Keratinocyte (primary cell): ENCODE measurements at regions not wholly inside any gene's neighbourhood (a gene's known extent, or its start where the extent isn't known, plus 50 kb on each side); places are given as distances from the start of the nearest gene placed in this dataset.

Experiments used
- DNase-seq: peaks from one replicate; pipeline ENCODE4 v3.0.0-alpha.2; 2011; ENCODE audit warnings: low read depth, missing footprints, low spot score
- FAIRE-seq: peaks from 2 replicates; lab custom pipeline; 2011; peaks lifted over from hg19 to GRCh38; lab: Jason Lieb, UNC
- H2AFZ ChIP-seq: 2 replicates; pipeline ENCODE4 v1.6.0; 2012; ENCODE audit warnings: low read length, control low read depth, inconsistent platforms; ENCODE audit not compliant: control insufficient read depth
- H3K27ac ChIP-seq: 2 replicates; pipeline ENCODE4 v1.5.1; 2011; ENCODE audit warnings: low read length; ENCODE audit not compliant: control insufficient read depth, insufficient read depth
- H3K27me3 ChIP-seq: 3 replicates; pipeline ENCODE4 v1.6.0; 2011; ENCODE audit warnings: low read length; ENCODE audit not compliant: control insufficient read depth, insufficient read depth; ENCODE audit errors: extremely low read depth
- H3K36me3 ChIP-seq, 2 experiments: 2 replicates in 1 of 2; 3 replicates in 1 of 2; pipeline ENCODE4 v1.5.1; 2011; ENCODE audit warnings: low read length in 2 of 2, mild to moderate bottlenecking in 1 of 2; ENCODE audit not compliant: control insufficient read depth in 2 of 2, insufficient read depth in 2 of 2; ENCODE audit errors: extremely low read depth in 1 of 2
- H3K4me1 ChIP-seq: 3 replicates; pipeline ENCODE4 v1.5.1; 2011; ENCODE audit warnings: low read length; ENCODE audit not compliant: control insufficient read depth, insufficient read depth; ENCODE audit errors: extremely low read depth
- H3K4me2 ChIP-seq: 3 replicates; pipeline ENCODE4 v1.6.0; 2011; ENCODE audit warnings: low read depth, low read length; ENCODE audit not compliant: control insufficient read depth, insufficient read depth; ENCODE audit errors: extremely low read depth
- H3K4me3 ChIP-seq, 3 experiments: fragments of 200-600 bp in 1 of 3; sonication (generic) in 1 of 3; 2 replicates in 2 of 3; 3 replicates in 1 of 3; pipeline ENCODE4 v1.5.1; 2011 to 2016; ENCODE audit warnings: low read length in 3 of 3, mild to moderate bottlenecking in 3 of 3, control low read depth in 2 of 3, inconsistent platforms in 1 of 3, low read depth in 1 of 3, mixed read lengths in 1 of 3, mixed run types in 1 of 3, moderate library complexity in 1 of 3; ENCODE audit not compliant: control insufficient read depth in 2 of 3, insufficient read depth in 2 of 3; ENCODE audit errors: extremely low read depth in 1 of 3
- H3K79me2 ChIP-seq: 2 replicates; pipeline ENCODE4 v1.6.0; 2012; ENCODE audit warnings: low read length; ENCODE audit not compliant: control insufficient read depth, insufficient read depth
- H3K9ac ChIP-seq: 3 replicates; pipeline ENCODE4 v1.6.0; 2011; ENCODE audit warnings: low read length; ENCODE audit not compliant: control insufficient read depth, insufficient read depth; ENCODE audit errors: extremely low read depth
- H3K9me1 ChIP-seq: 3 replicates; pipeline ENCODE4 v1.6.0; 2011; ENCODE audit warnings: low read length; ENCODE audit not compliant: control insufficient read depth, insufficient read depth; ENCODE audit errors: extremely low read depth
- H3K9me3 ChIP-seq: 2 replicates; pipeline ENCODE4 v1.5.1; 2012; ENCODE audit warnings: low read depth, low read length; ENCODE audit not compliant: control insufficient read depth
- H4K20me1 ChIP-seq: 3 replicates; pipeline ENCODE4 v1.6.0; 2011; ENCODE audit warnings: low read length; ENCODE audit not compliant: control insufficient read depth, insufficient read depth; ENCODE audit errors: extremely low read depth
- CTCF ChIP-seq, 3 experiments: IDR thresholded peaks in 1 of 3; conservative IDR thresholded peaks in 1 of 3; optimal IDR thresholded peaks in 1 of 3; 2 replicates in 2 of 3; 3 replicates in 1 of 3; pipeline versions ENCODE3 to v1.5.1; 2011; ENCODE audit warnings: low read length in 3 of 3, mild to moderate bottlenecking in 3 of 3, moderate library complexity in 2 of 3, control low read depth in 1 of 3, inconsistent platforms in 1 of 3; ENCODE audit not compliant: insufficient read depth in 2 of 3; ENCODE audit errors: extremely low read depth in 1 of 3
- EZH2 ChIP-seq: IDR thresholded peaks from one replicate; pipeline ENCODE4 v1.6.1; 2012; ENCODE audit warnings: inconsistent platforms, mild to moderate bottlenecking, low read length, moderate library complexity
- dilution Hi-C: fragments of 300-500 bp; cut with MboI; formaldehyde crosslinking; loops from one replicate; pipeline ENCODE4 v1.7.0; 2020; ENCODE audit warnings: low sequenced_read_pairs; ENCODE audit not compliant: extremely low pct_ligation_motif_present

DNA sequence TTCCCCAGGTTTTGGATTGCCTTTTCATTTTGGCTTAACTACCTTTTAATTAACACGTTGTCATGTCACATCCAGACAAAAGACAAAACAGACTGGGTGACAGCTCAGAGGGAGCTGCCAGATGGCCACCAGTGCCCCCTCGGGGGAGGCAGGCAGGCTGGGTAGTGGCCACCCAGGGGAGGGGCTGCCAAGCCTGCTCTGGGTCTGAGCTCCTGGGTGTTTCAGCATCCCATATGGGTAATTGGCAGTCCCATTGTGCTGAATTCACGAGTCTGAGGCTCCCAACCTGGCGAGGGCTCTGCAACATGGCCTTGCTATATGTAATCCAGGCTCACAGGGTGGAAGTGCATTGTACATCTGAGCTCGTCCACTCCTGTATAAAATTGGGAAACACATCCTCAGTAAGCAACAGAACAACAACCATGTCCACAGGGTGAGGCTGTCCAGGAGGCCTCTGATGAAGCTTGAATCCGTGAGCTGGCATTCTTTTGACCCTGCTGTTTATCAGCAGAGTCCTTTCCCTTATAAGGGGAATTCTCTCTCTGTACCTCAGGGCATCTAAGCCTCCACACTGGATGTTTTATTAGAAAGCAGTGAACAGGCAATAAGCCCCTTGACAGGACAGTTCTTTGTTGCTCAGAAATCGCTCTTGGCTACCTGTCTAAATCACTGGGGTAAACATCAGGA is 111.7 kb upstream of the SLC22A23 start:
- Histone ChIP-seq H3K9ac (no peak overlapping the region), H3K27ac (no peak overlapping the region), H3K9me3 (no peaks in the 10 kb centered on the region), H3K79me2 (no peaks in the 10 kb centered on the region), H3K4me1 (no peaks in the 10 kb centered on the region), H2AFZ (no peak overlapping the region), H3K4me3 (no peak overlapping the region), H3K4me2 (no peak overlapping the region), H3K36me3 (no peaks in the 10 kb centered on the region), H4K20me1 (no peaks in the 10 kb centered on the region), H3K9me1 (no peaks in the 10 kb centered on the region), H3K27me3 (peaks cover 19% of the 10 kb centered on the region)
- no peak for DNase-seq
- dilution Hi-C loops, result no loop called here
- TF ChIP-seq CTCF (optimal IDR thresholded peaks at IDR 0.05 in 1 of 3, IDR thresholded peaks at IDR 0.05 in 1 of 3, conservative IDR thresholded peaks at IDR 0.05 in 1 of 3; ENCODE audit: extremely low read depth in 1 of 3, insufficient read depth in 2 of 3, low read length in 3 of 3) (no peak), EZH2 (no peak)
- no peak for FAIRE-seq

GRCh38 chr6:3566812-3567211 is 110.0 kb upstream of the SLC22A23 start:
- Histone ChIP-seq H3K27ac (no peak overlapping the region), H3K4me2 (no peak overlapping the region), H3K4me3 (no peak overlapping the region), H3K9me3 (no peaks in the 10 kb centered on the region), H2AFZ (no peak overlapping the region), H3K27me3 (peaks cover 9% of the 10 kb centered on the region), H3K9me1 (no peaks in the 10 kb centered on the region), H3K79me2 (no peaks in the 10 kb centered on the region), H3K36me3 (no peaks in the 10 kb centered on the region), H3K9ac (no peak overlapping the region), H3K4me1 (no peaks in the 10 kb centered on the region), H4K20me1 (no peaks in the 10 kb centered on the region)
- DNase-seq, result no peak
- FAIRE-seq, result no peak
- dilution Hi-C loops, result no loop called here
- TF ChIP-seq EZH2 (no peak), CTCF (optimal IDR thresholded peaks at IDR 0.05 in 1 of 3, IDR thresholded peaks at IDR 0.05 in 1 of 3, conservative IDR thresholded peaks at IDR 0.05 in 1 of 3; ENCODE audit: extremely low read depth in 1 of 3, insufficient read depth in 2 of 3, low read length in 3 of 3) (no peak)
